ENCODE measurements at regions not wholly inside any gene's neighbourhood (a gene's known extent, or its start where the extent isn't known, plus 50 kb on each side); places are given as distances from the start of the nearest gene placed in this dataset.
"Not testable (repeated sequence)": the region's sequence is repeated elsewhere in the genome, so short reads cannot be mapped to it uniquely, and the experiment has no call there.

- H3K27me3 Mint-ChIP-seq; H3K4me3 Mint-ChIP-seq; H3K36me3 Mint-ChIP-seq (ENCODE audit: low read depth); H3K27ac Mint-ChIP-seq; H3K9me3 Mint-ChIP-seq: not testable (repeated sequence)
- peaks cover 32% of the 10 kb centered on the region for H3K4me1 Mint-ChIP-seq (ENCODE audit: low read depth)
Observed at GRCh38 chr15:58365098-58365497, 66.7 kb upstream of the LIPC start.

- H3K9me3 Mint-ChIP-seq: peaks cover 10% of the 10 kb centered on the region
- peaks cover 10% of the 10 kb centered on the region for H3K4me1 Mint-ChIP-seq (ENCODE audit: low read depth)
- peaks cover under 1% of the 10 kb centered on the region for H3K27me3 Mint-ChIP-seq
- H3K27ac Mint-ChIP-seq: no peak overlapping the region
- H3K36me3 Mint-ChIP-seq (ENCODE audit: low read depth): peaks cover 4% of the 10 kb centered on the region
- peak overlapping the region; percentile 31 for H3K4me3 Mint-ChIP-seq
Observed at GRCh38 chr15:58369261-58369701, 62.5 kb upstream of the LIPC start.

GRCh38 chr15:58369956-58370355 lies 61.8 kb upstream of the LIPC start:
- Mint-ChIP-seq H3K4me3 (no peak overlapping the region), H3K4me1 (ENCODE audit: low read depth) (peaks cover 10% of the 10 kb centered on the region), H3K9me3 (peaks cover 8% of the 10 kb centered on the region)

GRCh38 chr15:58374147-58374546 lies 57.6 kb upstream of the LIPC start:
- Mint-ChIP-seq H3K4me1 (ENCODE audit: low read depth) (peaks cover 7% of the 10 kb centered on the region), H3K27me3 (no peaks in the 10 kb centered on the region), H3K36me3 (ENCODE audit: low read depth) (peaks cover 4% of the 10 kb centered on the region), H3K4me3 (no peak overlapping the region), H3K27ac (no peak overlapping the region), H3K9me3 (peaks cover 8% of the 10 kb centered on the region)

More at GRCh38 chr15:58369956-58370355, 61.8 kb upstream of the LIPC start:
- H3K36me3 Mint-ChIP-seq (ENCODE audit: low read depth): peaks cover 4% of the 10 kb centered on the region
- H3K27me3 Mint-ChIP-seq: no peaks in the 10 kb centered on the region
- no peak overlapping the region for H3K27ac Mint-ChIP-seq

- H3K9me3 Mint-ChIP-seq: no peaks in the 10 kb centered on the region
- H3K4me3 Mint-ChIP-seq: no peak overlapping the region
- no peaks in the 10 kb centered on the region for H3K4me1 Mint-ChIP-seq (ENCODE audit: low read depth)
- no peak overlapping the region for H3K27ac Mint-ChIP-seq
- no peaks in the 10 kb centered on the region for H3K27me3 Mint-ChIP-seq
- H3K36me3 Mint-ChIP-seq (ENCODE audit: low read depth): peaks cover 3% of the 10 kb centered on the region
Observed at GRCh38 chr15:58377193-58377592, 54.6 kb upstream of the LIPC start.

GRCh38 chr15:58378241-58379085 lies 53.3 kb upstream of the LIPC start:
- H3K27me3 Mint-ChIP-seq: no peaks in the 10 kb centered on the region
- H3K9me3 Mint-ChIP-seq: no peaks in the 10 kb centered on the region
- peaks cover under 1% of the 10 kb centered on the region for H3K4me1 Mint-ChIP-seq (ENCODE audit: low read depth)
- no peak overlapping the region for H3K4me3 Mint-ChIP-seq
- H3K27ac Mint-ChIP-seq: no peak overlapping the region
- no peaks in the 10 kb centered on the region for H3K36me3 Mint-ChIP-seq (ENCODE audit: low read depth)

GRCh38 chr15:58379454-58379853 lies 52.3 kb upstream of the LIPC start:
- H3K36me3 Mint-ChIP-seq (ENCODE audit: low read depth); H3K27me3 Mint-ChIP-seq; H3K27ac Mint-ChIP-seq; H3K9me3 Mint-ChIP-seq; H3K4me3 Mint-ChIP-seq: not testable (repeated sequence)
- H3K4me1 Mint-ChIP-seq (ENCODE audit: low read depth): peaks cover 11% of the 10 kb centered on the region

- Mint-ChIP-seq H3K4me1 (ENCODE audit: low read depth) (peaks cover 16% of the 10 kb centered on the region), H3K4me3 (no peak overlapping the region), H3K9me3 (no peaks in the 10 kb centered on the region), H3K27me3 (no peaks in the 10 kb centered on the region), H3K36me3 (ENCODE audit: low read depth) (no peaks in the 10 kb centered on the region), H3K27ac (no peak overlapping the region)
Observed at GRCh38 chr15:58380280-58380945, 51.4 kb upstream of the LIPC start.

GRCh38 chr15:58381697-58382096 lies 50.1 kb upstream of the LIPC start:
- Mint-ChIP-seq H3K4me1 (ENCODE audit: low read depth) (peaks cover 16% of the 10 kb centered on the region), H3K27ac (no peak overlapping the region), H3K4me3 (no peak overlapping the region), H3K9me3 (no peaks in the 10 kb centered on the region), H3K36me3 (ENCODE audit: low read depth) (no peaks in the 10 kb centered on the region), H3K27me3 (no peaks in the 10 kb centered on the region)
